ENCODE measurements at regions not wholly inside any gene's neighbourhood (a gene's known extent, or its start where the extent isn't known, plus 50 kb on each side); places are given as distances from the start of the nearest gene placed in this dataset.
"Not testable (repeated sequence)": the region's sequence is repeated elsewhere in the genome, so short reads cannot be mapped to it uniquely, and the experiment has no call there.

- no peak overlapping the region for H3K4me3 ChIP-seq (ENCODE audit: low read depth, low read length)
- no peak for DNase-seq (ENCODE audit: low read depth)
- no peak for TF ChIP-seq CTCF (IDR thresholded peaks at IDR 0.05; ENCODE audit: insufficient read depth, low read length)
These were observed 131.2 kb downstream of the VPREB1 start for GRCh38 chr22:22375576-22376351.

- no peak overlapping the region for H3K4me3 ChIP-seq (ENCODE audit: low read depth, low read length)
- no peak for TF ChIP-seq CTCF (IDR thresholded peaks at IDR 0.05; ENCODE audit: insufficient read depth, low read length)
- no peak for DNase-seq (ENCODE audit: low read depth)
These were observed 131.7 kb downstream of the VPREB1 start for GRCh38 chr22:22376352-22376706.

GRCh38 chr22:22376884-22377283 is 131.7 kb downstream of the ZNF280B start:
- H3K4me3 ChIP-seq (ENCODE audit: low read depth, low read length); DNase-seq (ENCODE audit: low read depth): not testable (repeated sequence)

- TF ChIP-seq CTCF (IDR thresholded peaks at IDR 0.05; ENCODE audit: insufficient read depth, low read length) = no peak
These were observed 131.2 kb downstream of the ZNF280B start for GRCh38 chr22:22377335-22377734.

GRCh38 chr22:22378446-22379415 is 129.8 kb downstream of the ZNF280B start:
- DNase-seq (ENCODE audit: low read depth) = no peak
- H3K4me3 ChIP-seq (ENCODE audit: low read depth, low read length) = no peak overlapping the region
- TF ChIP-seq CTCF (IDR thresholded peaks at IDR 0.05; ENCODE audit: insufficient read depth, low read length) = no peak

More at GRCh38 chr22:22377335-22377734, 131.2 kb downstream of the ZNF280B start:
- H3K4me3 ChIP-seq (ENCODE audit: low read depth, low read length) = no peak overlapping the region
- no peak for DNase-seq (ENCODE audit: low read depth)

- TF ChIP-seq CTCF (IDR thresholded peaks at IDR 0.05; ENCODE audit: insufficient read depth, low read length) = peak; percentile 11
- H3K4me3 ChIP-seq (ENCODE audit: low read depth, low read length) = no peak overlapping the region
- no peak for DNase-seq (ENCODE audit: low read depth)
These were observed 128.2 kb downstream of the ZNF280B start for GRCh38 chr22:22380098-22381030.

- H3K4me3 ChIP-seq (ENCODE audit: low read depth, low read length); DNase-seq (ENCODE audit: low read depth): not testable (repeated sequence)
These were observed 127.2 kb downstream of the ZNF280B start for GRCh38 chr22:22381292-22381691.
